RWPE2 (cell line): ENCODE measurements at regions not wholly inside any gene's neighbourhood (a gene's known extent, or its start where the extent isn't known, plus 50 kb on each side); places are given as distances from the start of the nearest gene placed in this dataset.

Experiments
- ATAC-seq: fragments of 200-7000 bp; cut with Tn5 transposase; 3 replicates; pipeline ENCODE4 v1.9.1; 2021; ENCODE audit warnings: low read depth
- DNase-seq: peaks from one replicate; pipeline ENCODE4 v3.0.0-alpha.2; 2020; ENCODE audit warnings: low spot score
- H3K27ac ChIP-seq: fragments of 450-650 bp; 2 replicates; pipeline ENCODE4 v1.5.1; 2017; ENCODE audit warnings: mild to moderate bottlenecking; ENCODE audit not compliant: poor library complexity, severe bottlenecking
- H3K27me3 ChIP-seq: fragments of 250-450 bp; sonication (Bioruptor Pico); 2 replicates; pipeline ENCODE4 v1.5.1; 2021; ENCODE audit warnings: mild to moderate bottlenecking, moderate library complexity; ENCODE audit not compliant: insufficient read depth, poor library complexity, severe bottlenecking
- H3K36me3 ChIP-seq: fragments of 250-450 bp; sonication (Bioruptor Pico); 2 replicates; pipeline ENCODE4 v1.5.1; 2020; ENCODE audit warnings: low read depth, mild to moderate bottlenecking, moderate library complexity
- H3K4me1 ChIP-seq: fragments of 250-450 bp; sonication (Bioruptor Pico); 2 replicates; pipeline ENCODE4 v1.5.1; 2021; ENCODE audit warnings: mild to moderate bottlenecking, moderate library complexity; ENCODE audit not compliant: insufficient read depth, poor library complexity, severe bottlenecking
- H3K4me3 ChIP-seq: fragments of 250-450 bp; sonication (Bioruptor Pico); 2 replicates; pipeline ENCODE4 v1.5.1; 2021; ENCODE audit warnings: mild to moderate bottlenecking, moderate library complexity; ENCODE audit not compliant: severe bottlenecking
- H3K9me3 ChIP-seq: fragments of 250-450 bp; sonication (Bioruptor Pico); 2 replicates; pipeline ENCODE4 v1.5.1; 2021; ENCODE audit warnings: mild to moderate bottlenecking, moderate library complexity; ENCODE audit not compliant: severe bottlenecking
- CTCF ChIP-seq: fragments of 450-650 bp; IDR thresholded peaks from one replicate; pipeline ENCODE4 v1.5.1; 2017; ENCODE audit warnings: mild to moderate bottlenecking, moderate library complexity; ENCODE audit not compliant: poor library complexity, severe bottlenecking

- no peak for TF ChIP-seq CTCF
- Histone ChIP-seq H3K4me1 (no peaks in the 10 kb centered on the region), H3K27me3 (no peaks in the 10 kb centered on the region), H3K36me3 (no peaks in the 10 kb centered on the region), H3K4me3 (no peak overlapping the region), H3K9me3 (no peaks in the 10 kb centered on the region), H3K27ac (no peak overlapping the region)
- ATAC-seq (no peak), DNase-seq (no peak)
Measured at GRCh38 chr7:110144599-110144998, 946.3 kb upstream of the LRRN3 start.

DNA sequence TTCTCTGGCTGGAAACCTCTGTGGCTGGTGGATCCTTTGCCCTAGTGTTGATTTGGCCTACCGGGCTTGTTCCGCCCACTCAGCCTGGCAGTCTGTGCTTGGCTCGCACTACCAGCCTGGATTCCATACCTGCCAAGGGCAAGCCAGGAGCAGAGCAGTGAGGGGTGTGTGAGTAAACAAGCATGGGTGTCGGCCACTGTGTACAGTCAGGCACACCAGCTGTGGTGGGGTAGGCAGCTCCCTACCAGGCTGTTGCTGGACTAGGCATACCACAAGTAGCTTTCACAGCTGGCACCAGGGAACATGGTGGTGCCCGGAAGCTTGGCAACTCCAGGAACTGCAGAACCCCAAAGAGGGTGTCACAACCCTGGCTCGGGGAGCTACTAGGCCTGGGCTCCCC, 942.9 kb upstream of the LRRN3 start:
- Histone ChIP-seq H3K9me3 (no peaks in the 10 kb centered on the region), H3K36me3 (no peaks in the 10 kb centered on the region), H3K27ac (no peak overlapping the region), H3K4me1 (no peaks in the 10 kb centered on the region), H3K27me3 (no peaks in the 10 kb centered on the region), H3K4me3 (no peak overlapping the region)
- no peak for TF ChIP-seq CTCF
- DNase-seq (peak; percentile 16), ATAC-seq (no peak)

GRCh38 chr7:110153222-110153621, 937.7 kb upstream of the LRRN3 start:
- no peaks in the 10 kb centered on the region for H3K9me3 ChIP-seq
- no peak for ATAC-seq
- H3K4me3 ChIP-seq, result no peak overlapping the region
- H3K27me3 ChIP-seq, result no peaks in the 10 kb centered on the region
- H3K36me3 ChIP-seq, result no peaks in the 10 kb centered on the region
- peaks cover 2% of the 10 kb centered on the region for H3K4me1 ChIP-seq
- no peak overlapping the region for H3K27ac ChIP-seq
- no peak for TF ChIP-seq CTCF
- DNase-seq, result no peak

DNA sequence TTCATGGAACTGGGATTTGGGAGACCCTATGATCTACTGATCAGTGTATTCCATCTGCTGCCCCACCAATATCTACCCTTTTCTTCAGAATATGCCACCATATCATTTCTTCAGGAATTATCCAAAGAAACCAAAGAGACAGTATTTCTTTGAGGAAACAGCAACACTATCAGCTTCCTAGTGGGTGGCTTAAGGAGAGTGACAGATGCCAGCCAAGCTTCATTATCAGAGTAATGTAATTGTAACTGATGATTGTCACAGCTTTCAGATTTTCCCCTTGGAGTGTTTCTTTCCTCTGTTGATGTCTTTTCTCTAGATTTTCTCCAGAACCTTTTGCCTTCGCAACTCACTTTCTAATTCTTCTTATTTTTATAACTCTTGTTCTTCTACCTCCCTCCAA, 934.4 kb upstream of the LRRN3 start:
- Histone ChIP-seq H3K27ac (no peak overlapping the region), H3K27me3 (no peaks in the 10 kb centered on the region), H3K36me3 (no peaks in the 10 kb centered on the region), H3K4me1 (peaks cover 2% of the 10 kb centered on the region), H3K4me3 (no peak overlapping the region), H3K9me3 (no peaks in the 10 kb centered on the region)
- TF ChIP-seq CTCF, result no peak
- ATAC-seq (no peak), DNase-seq (no peak)

- Histone ChIP-seq H3K27me3 (no peaks in the 10 kb centered on the region), H3K36me3 (no peaks in the 10 kb centered on the region), H3K4me1 (peaks cover 2% of the 10 kb centered on the region), H3K9me3 (no peaks in the 10 kb centered on the region), H3K4me3 (no peak overlapping the region), H3K27ac (no peak overlapping the region)
- DNase-seq, result no peak
- ATAC-seq, result peak; percentile 38; the same call in 2 of the 3 replicates
- TF ChIP-seq CTCF, result no peak
Measured at GRCh38 chr7:110157631-110158362, 933.1 kb upstream of the LRRN3 start.
